ENCODE measurements at regions not wholly inside any gene's neighbourhood (a gene's known extent, or its start where the extent isn't known, plus 50 kb on each side); places are given as distances from the start of the nearest gene placed in this dataset.

- TF ChIP-seq POLR2AphosphoS5 (IDR thresholded peaks at IDR 0.05), result no peak
- TF ChIP-seq CTCF (IDR thresholded peaks at IDR 0.05), result no peak
- TF ChIP-seq POLR2A (IDR thresholded peaks at IDR 0.05), result no peak
- TF ChIP-seq EP300 (IDR thresholded peaks at IDR 0.05), result no peak
Observed at GRCh38 chr10:2987185-2987768, 80.1 kb upstream of the PFKP start.
